ENCODE measurements at regions not wholly inside any gene's neighbourhood (a gene's known extent, or its start where the extent isn't known, plus 50 kb on each side); places are given as distances from the start of the nearest gene placed in this dataset.

GRCh38 chr16:82328881-82329469 is 159.0 kb upstream of the MPHOSPH6 start:
- Histone ChIP-seq H3K27me3 (replicated peaks) (no peaks in the 10 kb centered on the region), H3K36me3 (replicated peaks) (no peaks in the 10 kb centered on the region), H3K27ac (no peak overlapping the region), H3K4me3 (ENCODE audit: low read depth, low read length) (no peak overlapping the region)
- no peak for TF ChIP-seq CTCF (IDR thresholded peaks at IDR 0.05; ENCODE audit: low read depth, low read length, missing control alignments)
- no peak for DNase-seq
- in situ Hi-C loops (cut with HindIII; ENCODE audit: low pct_ligation_motif_present, low sequenced_read_pairs): no loop called here

GRCh38 chr16:82323171-82323570 is 153.1 kb upstream of the MPHOSPH6 start:
- no peak overlapping the region for H3K27ac ChIP-seq
- no peak for DNase-seq
- TF ChIP-seq CTCF (IDR thresholded peaks at IDR 0.05; ENCODE audit: low read depth, low read length, missing control alignments): no peak
- no peaks in the 10 kb centered on the region for H3K27me3 ChIP-seq (replicated peaks)
- no peak overlapping the region for H3K4me3 ChIP-seq (ENCODE audit: low read depth, low read length)
- no peaks in the 10 kb centered on the region for H3K36me3 ChIP-seq (replicated peaks)
- in situ Hi-C loops (cut with HindIII; ENCODE audit: low pct_ligation_motif_present, low sequenced_read_pairs): no loop called here

- no peaks in the 10 kb centered on the region for H3K27me3 ChIP-seq (replicated peaks)
- no peak for TF ChIP-seq CTCF (IDR thresholded peaks at IDR 0.05; ENCODE audit: low read depth, low read length, missing control alignments)
- H3K27ac ChIP-seq: no peak overlapping the region
- no peak for DNase-seq
- H3K36me3 ChIP-seq (replicated peaks): no peaks in the 10 kb centered on the region
- H3K4me3 ChIP-seq (ENCODE audit: low read depth, low read length): no peak overlapping the region
- in situ Hi-C loops (cut with HindIII; ENCODE audit: low pct_ligation_motif_present, low sequenced_read_pairs): no loop called here
Observed at GRCh38 chr16:82322177-82322576, 152.2 kb upstream of the MPHOSPH6 start.

GRCh38 chr16:82319038-82319437 is 149.0 kb upstream of the MPHOSPH6 start:
- Histone ChIP-seq H3K27me3 (replicated peaks) (no peaks in the 10 kb centered on the region), H3K36me3 (replicated peaks) (no peaks in the 10 kb centered on the region), H3K4me3 (ENCODE audit: low read depth, low read length) (no peak overlapping the region), H3K27ac (no peak overlapping the region)
- in situ Hi-C loops (cut with HindIII; ENCODE audit: low pct_ligation_motif_present, low sequenced_read_pairs): no loop called here
- DNase-seq: no peak
- no peak for TF ChIP-seq CTCF (IDR thresholded peaks at IDR 0.05; ENCODE audit: low read depth, low read length, missing control alignments)

GRCh38 chr16:82317411-82318167 is 147.6 kb upstream of the MPHOSPH6 start:
- in situ Hi-C loops (cut with HindIII; ENCODE audit: low pct_ligation_motif_present, low sequenced_read_pairs): no loop called here

More at GRCh38 chr16:82317411-82318167, 147.6 kb upstream of the MPHOSPH6 start:
- Histone ChIP-seq H3K36me3 (replicated peaks) (no peaks in the 10 kb centered on the region), H3K4me3 (ENCODE audit: low read depth, low read length) (no peak overlapping the region), H3K27ac (no peak overlapping the region), H3K27me3 (replicated peaks) (no peaks in the 10 kb centered on the region)
- DNase-seq: no peak
- TF ChIP-seq CTCF (IDR thresholded peaks at IDR 0.05; ENCODE audit: low read depth, low read length, missing control alignments): no peak
